Stimulated activated naive B cell treated with anti-CD40 and anti-IgM and Interleukin-4, amounts not matched to agents 10 μg/mL and 1 μg/mL and 100 μg/mL, for 72 hours (primary cell): ENCODE measurements at regions not wholly inside any gene's neighbourhood (a gene's known extent, or its start where the extent isn't known, plus 50 kb on each side); places are given as distances from the start of the nearest gene placed in this dataset.
"Not testable (repeated sequence)": the region's sequence is repeated elsewhere in the genome, so short reads cannot be mapped to it uniquely, and the experiment has no call there.

Experiments used
- ATAC-seq, 2 donors: fragments of 150-1000 bp; cut with Tn5 transposase; replicated peaks; 2 replicates each; pipeline ENCODE4 v1.10.0; 2021; ENCODE audit warnings: moderate library complexity in 1 of 2
- DNase-seq: peaks from one replicate; pipeline ENCODE4 v3.0.0; 2021
- H3K27ac Mint-ChIP-seq: one replicate; pipeline ENCODE4 v1.8.0; 2022; ENCODE audit warnings: mild to moderate bottlenecking, mixed read lengths
- H3K27me3 Mint-ChIP-seq, 2 donors: one replicate each; pipeline ENCODE4 v1.8.0; 2022; ENCODE audit warnings: mixed read lengths in 2 of 2
- H3K36me3 Mint-ChIP-seq, 2 donors: one replicate each; pipeline ENCODE4 v1.8.0; 2022; ENCODE audit warnings: mixed read lengths in 2 of 2, mild to moderate bottlenecking in 1 of 2
- H3K4me1 Mint-ChIP-seq, 2 donors: one replicate each; pipeline ENCODE4 v1.8.0; 2022; ENCODE audit warnings: mixed read lengths in 2 of 2, mild to moderate bottlenecking in 1 of 2
- H3K4me3 Mint-ChIP-seq, 2 donors: one replicate each; pipeline ENCODE4 v1.8.0; 2022; ENCODE audit warnings: mild to moderate bottlenecking in 2 of 2, mixed read lengths in 2 of 2, moderate library complexity in 1 of 2
- H3K9me3 Mint-ChIP-seq, 2 donors: one replicate each; pipeline ENCODE4 v1.8.0; 2022; ENCODE audit warnings: mixed read lengths in 2 of 2, mild to moderate bottlenecking in 1 of 2

GRCh38 chr2:134062235-134062634 lies 191.6 kb upstream of the MGAT5 start:
- not testable (repeated sequence) for H3K4me3 Mint-ChIP-seq, H3K27me3 Mint-ChIP-seq, DNase-seq, ATAC-seq, H3K27ac Mint-ChIP-seq, H3K4me1 Mint-ChIP-seq
- Mint-ChIP-seq H3K9me3 (peaks cover 16 to 21% of the 10 kb centered on the region in 2 donors), H3K36me3 (peaks cover 8 to 17% of the 10 kb centered on the region in 2 donors)

GRCh38 chr2:134063916-134064315 lies 190.0 kb upstream of the MGAT5 start:
- DNase-seq, H3K27ac Mint-ChIP-seq, H3K4me1 Mint-ChIP-seq, H3K27me3 Mint-ChIP-seq, ATAC-seq, H3K4me3 Mint-ChIP-seq: not testable (repeated sequence)
- Mint-ChIP-seq H3K9me3 (peaks cover 14 to 21% of the 10 kb centered on the region in 2 donors), H3K36me3 (peaks cover 8 to 17% of the 10 kb centered on the region in 2 donors)

- DNase-seq (no peak), ATAC-seq (no peak)
- peaks cover 0 to 8% of the 10 kb centered on the region in 2 donors for H3K27me3 Mint-ChIP-seq
- no peak overlapping the region for H3K4me3 Mint-ChIP-seq
- H3K36me3 Mint-ChIP-seq = no peaks in the 10 kb centered on the region
- no peak overlapping the region for H3K27ac Mint-ChIP-seq
- peaks cover 4 to 7% of the 10 kb centered on the region in 2 donors for H3K9me3 Mint-ChIP-seq
- H3K4me1 Mint-ChIP-seq = no peaks in the 10 kb centered on the region
Observed at GRCh38 chr2:134070281-134070741, 183.6 kb upstream of the MGAT5 start.

GRCh38 chr2:134072341-134072740 lies 181.5 kb upstream of the MGAT5 start:
- Mint-ChIP-seq H3K36me3 (peaks cover 0 to 3% of the 10 kb centered on the region in 2 donors), H3K27me3 (peaks cover 0 to 3% of the 10 kb centered on the region in 2 donors), H3K27ac (no peak overlapping the region), H3K9me3 (peaks cover 4 to 12% of the 10 kb centered on the region in 2 donors), H3K4me1 (no peaks in the 10 kb centered on the region), H3K4me3 (no peak overlapping the region)
- ATAC-seq (no peak), DNase-seq (no peak)

- ATAC-seq = no peak
- DNase-seq = no peak
- Mint-ChIP-seq H3K27me3 (peaks cover 0 to 3% of the 10 kb centered on the region in 2 donors), H3K4me3 (no peak overlapping the region), H3K4me1 (peaks cover 0 to 1% of the 10 kb centered on the region in 2 donors), H3K36me3 (peaks cover 0 to 3% of the 10 kb centered on the region in 2 donors), H3K27ac (no peak overlapping the region), H3K9me3 (peaks cover 4 to 12% of the 10 kb centered on the region in 2 donors)
Observed at GRCh38 chr2:134073023-134073422, 180.8 kb upstream of the MGAT5 start.

- Mint-ChIP-seq H3K27ac (no peak overlapping the region), H3K4me1 (peaks cover 11 to 14% of the 10 kb centered on the region in 2 donors), H3K9me3 (peaks cover 4 to 9% of the 10 kb centered on the region in 2 donors), H3K27me3 (peaks cover 0 to 3% of the 10 kb centered on the region in 2 donors), H3K36me3 (peaks cover 0 to 3% of the 10 kb centered on the region in 2 donors), H3K4me3 (no peak overlapping the region)
- ATAC-seq (no peak), DNase-seq (no peak)
Observed at GRCh38 chr2:134074619-134075018, 179.3 kb upstream of the MGAT5 start.

GRCh38 chr2:134075204-134075603 lies 178.7 kb upstream of the MGAT5 start:
- H3K27ac Mint-ChIP-seq = no peak overlapping the region
- H3K4me3 Mint-ChIP-seq = no peak overlapping the region
- peaks cover 0 to 7% of the 10 kb centered on the region in 2 donors for H3K27me3 Mint-ChIP-seq
- H3K4me1 Mint-ChIP-seq = peaks cover 17 to 19% of the 10 kb centered on the region in 2 donors
- ATAC-seq = no peak
- peaks cover 0 to 3% of the 10 kb centered on the region in 2 donors for H3K36me3 Mint-ChIP-seq
- peaks cover 0 to 5% of the 10 kb centered on the region in 2 donors for H3K9me3 Mint-ChIP-seq
- DNase-seq = no peak

GRCh38 chr2:134078354-134078753 lies 175.5 kb upstream of the MGAT5 start:
- Mint-ChIP-seq H3K36me3 (peaks cover 0 to 3% of the 10 kb centered on the region in 2 donors), H3K27me3 (peaks cover 11 to 16% of the 10 kb centered on the region in 2 donors), H3K9me3 (peaks cover 0 to 5% of the 10 kb centered on the region in 2 donors), H3K4me3 (no peak overlapping the region), H3K4me1 (peaks cover 19 to 26% of the 10 kb centered on the region in 2 donors), H3K27ac (no peak overlapping the region)
- ATAC-seq = peak; percentile 23 to 41
- DNase-seq = no peak

GRCh38 chr2:134079373-134079772 lies 174.5 kb upstream of the MGAT5 start:
- Mint-ChIP-seq H3K36me3 (peaks cover 0 to 3% of the 10 kb centered on the region in 2 donors), H3K9me3 (peaks cover 0 to 5% of the 10 kb centered on the region in 2 donors), H3K27ac (peak overlapping the region; percentile 44), H3K27me3 (peaks cover 11 to 18% of the 10 kb centered on the region in 2 donors), H3K4me1 (peaks cover 19 to 26% of the 10 kb centered on the region in 2 donors), H3K4me3 (no peak overlapping the region)
- peak; percentile 50 for DNase-seq
- ATAC-seq = peak; percentile 99

GRCh38 chr2:134080386-134081089 lies 173.3 kb upstream of the MGAT5 start:
- no peak for DNase-seq
- peaks cover 0 to 5% of the 10 kb centered on the region in 2 donors for H3K9me3 Mint-ChIP-seq
- H3K27me3 Mint-ChIP-seq = peaks cover 12 to 18% of the 10 kb centered on the region in 2 donors
- H3K36me3 Mint-ChIP-seq = peaks cover 0 to 3% of the 10 kb centered on the region in 2 donors
- no peak for ATAC-seq
- H3K4me1 Mint-ChIP-seq = peaks cover 19 to 26% of the 10 kb centered on the region in 2 donors
- no peak overlapping the region for H3K27ac Mint-ChIP-seq
- no peak overlapping the region for H3K4me3 Mint-ChIP-seq

- Mint-ChIP-seq H3K36me3 (no peaks in the 10 kb centered on the region), H3K4me3 (no peak overlapping the region), H3K27ac (no peak overlapping the region), H3K9me3 (peaks cover 0 to 2% of the 10 kb centered on the region in 2 donors), H3K27me3 (peaks cover 12 to 18% of the 10 kb centered on the region in 2 donors), H3K4me1 (peaks cover 19 to 26% of the 10 kb centered on the region in 2 donors)
- ATAC-seq = no peak
- no peak for DNase-seq
Observed at GRCh38 chr2:134081238-134081938, 172.5 kb upstream of the MGAT5 start.

- no peaks in the 10 kb centered on the region for H3K9me3 Mint-ChIP-seq
Observed at GRCh38 chr2:134083548-134083947, 170.3 kb upstream of the MGAT5 start.

GRCh38 chr2:134086594-134087219 lies 167.2 kb upstream of the MGAT5 start:
- no peaks in the 10 kb centered on the region for H3K36me3 Mint-ChIP-seq
- peaks cover 5 to 8% of the 10 kb centered on the region in 2 donors for H3K4me1 Mint-ChIP-seq
- no peak overlapping the region for H3K27ac Mint-ChIP-seq
- no peak for DNase-seq
- ATAC-seq = no peak
- H3K27me3 Mint-ChIP-seq = peaks cover 7 to 17% of the 10 kb centered on the region in 2 donors
- peaks cover 0 to 3% of the 10 kb centered on the region in 2 donors for H3K9me3 Mint-ChIP-seq
- H3K4me3 Mint-ChIP-seq = no peak overlapping the region

More at GRCh38 chr2:134083548-134083947, 170.3 kb upstream of the MGAT5 start:
- Mint-ChIP-seq H3K27me3 (peaks cover 14 to 18% of the 10 kb centered on the region in 2 donors), H3K27ac (no peak overlapping the region), H3K36me3 (no peaks in the 10 kb centered on the region), H3K4me1 (peaks cover 16 to 34% of the 10 kb centered on the region in 2 donors), H3K4me3 (no peak overlapping the region)
- ATAC-seq = no peak
- no peak for DNase-seq

- Mint-ChIP-seq H3K36me3 (no peaks in the 10 kb centered on the region), H3K4me1 (peaks cover 5 to 8% of the 10 kb centered on the region in 2 donors), H3K4me3 (no peak overlapping the region), H3K27ac (no peak overlapping the region), H3K9me3 (peaks cover 0 to 3% of the 10 kb centered on the region in 2 donors), H3K27me3 (peaks cover 7 to 20% of the 10 kb centered on the region in 2 donors)
- no peak for DNase-seq
- peak; percentile 36 to 56 for ATAC-seq
Observed at GRCh38 chr2:134087371-134087921, 166.4 kb upstream of the MGAT5 start.
